Stimulated activated naive B cell treated with anti-CD40 and anti-IgM and Interleukin-4, amounts not matched to agents 10 μg/mL and 1 μg/mL and 100 μg/mL, for 72 hours (primary cell): ENCODE measurements at regions not wholly inside any gene's neighbourhood (a gene's known extent, or its start where the extent isn't known, plus 50 kb on each side); places are given as distances from the start of the nearest gene placed in this dataset.
A peak's percentile ranks its signal among the peaks of the same experiment; 100 is the strongest.
"Not testable (repeated sequence)": the region's sequence is repeated elsewhere in the genome, so short reads cannot be mapped to it uniquely, and the experiment has no call there.

Experiments
- ATAC-seq, 2 donors: fragments of 150-1000 bp; cut with Tn5 transposase; replicated peaks; 2 replicates each; pipeline ENCODE4 v1.10.0; 2021; ENCODE audit warnings: moderate library complexity in 1 of 2
- DNase-seq: peaks from one replicate; pipeline ENCODE4 v3.0.0; 2021
- H3K27ac Mint-ChIP-seq: one replicate; pipeline ENCODE4 v1.8.0; 2022; ENCODE audit warnings: mild to moderate bottlenecking, mixed read lengths
- H3K27me3 Mint-ChIP-seq, 2 donors: one replicate each; pipeline ENCODE4 v1.8.0; 2022; ENCODE audit warnings: mixed read lengths in 2 of 2
- H3K36me3 Mint-ChIP-seq, 2 donors: one replicate each; pipeline ENCODE4 v1.8.0; 2022; ENCODE audit warnings: mixed read lengths in 2 of 2, mild to moderate bottlenecking in 1 of 2
- H3K4me1 Mint-ChIP-seq, 2 donors: one replicate each; pipeline ENCODE4 v1.8.0; 2022; ENCODE audit warnings: mixed read lengths in 2 of 2, mild to moderate bottlenecking in 1 of 2
- H3K4me3 Mint-ChIP-seq, 2 donors: one replicate each; pipeline ENCODE4 v1.8.0; 2022; ENCODE audit warnings: mild to moderate bottlenecking in 2 of 2, mixed read lengths in 2 of 2, moderate library complexity in 1 of 2
- H3K9me3 Mint-ChIP-seq, 2 donors: one replicate each; pipeline ENCODE4 v1.8.0; 2022; ENCODE audit warnings: mixed read lengths in 2 of 2, mild to moderate bottlenecking in 1 of 2

DNA sequence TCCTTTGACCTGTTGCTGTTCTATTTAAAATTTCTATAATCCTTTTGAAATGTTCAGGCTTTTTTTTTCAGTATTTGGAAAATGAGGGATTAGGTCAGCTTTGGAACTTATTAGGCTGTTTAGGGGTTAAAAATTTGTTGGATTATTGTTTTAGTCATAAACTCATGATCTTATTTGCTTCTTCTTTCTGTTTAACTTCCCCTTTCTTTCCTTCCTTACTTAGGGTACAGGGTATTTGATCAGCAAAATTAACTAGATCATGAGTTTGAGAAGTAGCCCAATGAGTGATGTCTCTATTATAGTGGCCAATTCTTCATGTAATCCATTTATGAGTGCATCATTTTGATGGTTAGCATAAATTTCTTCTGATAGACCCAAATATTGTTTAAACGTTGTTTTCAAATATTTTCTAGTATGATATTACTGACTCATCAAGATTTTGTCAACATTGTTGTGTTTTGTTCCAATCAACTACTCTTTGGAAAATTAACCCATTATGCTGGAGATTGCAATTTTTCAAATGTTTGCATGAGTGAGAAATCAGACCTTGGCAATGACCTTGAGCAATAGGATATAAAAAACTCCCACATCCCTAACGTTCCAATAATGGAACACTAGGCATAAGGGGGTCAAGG is 94.4 kb downstream of the OTOR start:
- peaks cover 0 to 7% of the 10 kb centered on the region in 2 donors for H3K27me3 Mint-ChIP-seq
- no peak overlapping the region for H3K4me3 Mint-ChIP-seq
- DNase-seq (no peak), ATAC-seq (no peak)
- H3K9me3 Mint-ChIP-seq: peaks cover 1 to 5% of the 10 kb centered on the region in 2 donors
- no peaks in the 10 kb centered on the region for H3K36me3 Mint-ChIP-seq
- H3K4me1 Mint-ChIP-seq: no peaks in the 10 kb centered on the region
- H3K27ac Mint-ChIP-seq: no peak overlapping the region

DNA sequence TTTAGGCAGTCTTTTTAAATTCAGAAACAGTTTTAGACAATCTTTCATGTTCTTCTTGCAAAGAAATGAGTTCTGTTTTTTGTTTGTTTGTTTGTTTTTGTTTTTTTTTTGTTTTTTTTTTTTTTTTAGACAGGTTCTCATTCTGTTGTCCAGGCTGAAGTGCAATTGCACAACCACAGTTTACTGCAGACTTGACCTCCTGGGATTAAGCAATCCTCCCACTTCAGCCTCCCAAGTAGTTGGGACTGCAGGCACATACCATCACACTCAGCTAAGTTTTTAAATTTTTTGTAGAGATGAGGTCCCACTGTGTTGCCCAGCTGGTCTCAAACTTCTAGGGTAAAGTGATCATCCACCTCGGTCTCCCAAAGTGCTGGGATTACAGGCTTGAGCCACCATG is 96.2 kb downstream of the OTOR start:
- Mint-ChIP-seq H3K27me3 (peaks cover 0 to 7% of the 10 kb centered on the region in 2 donors), H3K4me1 (no peaks in the 10 kb centered on the region), H3K36me3 (no peaks in the 10 kb centered on the region), H3K27ac (no peak overlapping the region), H3K4me3 (no peak overlapping the region), H3K9me3 (peaks cover 1 to 5% of the 10 kb centered on the region in 2 donors)
- no peak for DNase-seq
- no peak for ATAC-seq

DNA sequence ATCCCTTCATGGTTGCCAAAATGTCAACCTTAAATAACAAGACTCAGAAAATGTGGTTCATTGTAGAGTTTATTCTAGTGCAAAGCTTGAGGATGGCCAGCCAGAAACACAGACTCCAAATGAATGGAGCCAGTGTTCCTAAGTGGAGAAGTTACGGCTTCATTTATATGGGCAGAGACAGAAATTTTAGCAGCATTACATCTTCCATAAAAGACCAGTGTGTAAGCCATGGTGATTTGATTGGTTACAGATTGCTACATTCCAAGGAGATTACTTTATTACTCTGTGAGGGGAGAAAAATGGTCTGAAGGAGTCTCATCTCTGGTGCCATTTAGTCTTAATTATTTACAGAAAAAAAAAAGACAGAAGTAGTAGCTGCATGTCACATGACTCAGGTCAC is 97.8 kb downstream of the OTOR start:
- Mint-ChIP-seq H3K9me3 (peaks cover 1 to 5% of the 10 kb centered on the region in 2 donors), H3K36me3 (no peaks in the 10 kb centered on the region), H3K27ac (no peak overlapping the region), H3K27me3 (peaks cover 0 to 7% of the 10 kb centered on the region in 2 donors), H3K4me3 (no peak overlapping the region), H3K4me1 (no peaks in the 10 kb centered on the region)
- ATAC-seq (no peak), DNase-seq (no peak)

DNA sequence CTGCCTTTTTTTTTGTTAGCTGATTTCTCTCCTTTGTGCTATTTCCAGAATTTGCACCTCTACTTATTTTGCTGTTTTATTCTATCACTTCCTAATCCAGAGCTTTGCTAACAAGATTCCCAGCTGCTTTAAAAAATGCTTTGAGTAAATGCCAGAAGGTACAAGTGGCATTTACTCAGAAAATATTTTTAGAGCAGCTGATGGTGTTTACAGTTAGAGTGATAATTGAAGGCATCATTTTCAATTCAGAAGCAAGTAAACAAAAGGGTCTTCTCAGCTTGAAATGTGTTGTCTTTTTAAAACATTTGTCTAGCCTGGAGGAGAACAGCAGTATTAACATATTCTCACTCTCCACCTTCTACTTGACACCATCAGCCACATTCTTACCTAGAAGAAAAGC is 99.9 kb downstream of the OTOR start:
- Mint-ChIP-seq H3K36me3 (no peaks in the 10 kb centered on the region), H3K27me3 (peaks cover 4 to 13% of the 10 kb centered on the region in 2 donors), H3K9me3 (peaks cover 5 to 7% of the 10 kb centered on the region in 2 donors), H3K4me3 (no peak overlapping the region), H3K27ac (no peak overlapping the region), H3K4me1 (no peaks in the 10 kb centered on the region)
- ATAC-seq (no peak), DNase-seq (no peak)

DNA sequence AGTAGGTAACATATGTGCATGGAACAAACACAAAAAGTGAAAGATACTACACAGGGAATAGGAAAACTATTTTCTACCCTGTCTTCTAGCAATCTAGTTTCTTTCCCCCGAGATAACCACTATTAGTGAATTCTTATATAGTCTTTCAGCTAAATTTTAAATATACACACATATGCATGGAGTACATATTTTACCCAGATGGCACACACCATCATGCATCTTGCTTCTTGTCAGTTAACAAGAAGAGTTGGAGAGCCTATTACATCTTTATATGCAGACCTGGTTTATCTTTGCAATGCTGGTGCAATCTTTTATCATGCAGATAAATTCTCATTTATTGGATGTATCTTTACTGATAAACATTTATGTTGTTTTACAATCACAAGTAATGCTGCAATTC is 100.4 kb downstream of the OTOR start:
- DNase-seq (no peak), ATAC-seq (no peak)
- H3K9me3 Mint-ChIP-seq: peaks cover 5 to 8% of the 10 kb centered on the region in 2 donors
- H3K36me3 Mint-ChIP-seq: no peaks in the 10 kb centered on the region
- H3K4me3 Mint-ChIP-seq: no peak overlapping the region
- H3K27me3 Mint-ChIP-seq: peaks cover 4 to 13% of the 10 kb centered on the region in 2 donors
- no peak overlapping the region for H3K27ac Mint-ChIP-seq
- H3K4me1 Mint-ChIP-seq: no peaks in the 10 kb centered on the region

DNA sequence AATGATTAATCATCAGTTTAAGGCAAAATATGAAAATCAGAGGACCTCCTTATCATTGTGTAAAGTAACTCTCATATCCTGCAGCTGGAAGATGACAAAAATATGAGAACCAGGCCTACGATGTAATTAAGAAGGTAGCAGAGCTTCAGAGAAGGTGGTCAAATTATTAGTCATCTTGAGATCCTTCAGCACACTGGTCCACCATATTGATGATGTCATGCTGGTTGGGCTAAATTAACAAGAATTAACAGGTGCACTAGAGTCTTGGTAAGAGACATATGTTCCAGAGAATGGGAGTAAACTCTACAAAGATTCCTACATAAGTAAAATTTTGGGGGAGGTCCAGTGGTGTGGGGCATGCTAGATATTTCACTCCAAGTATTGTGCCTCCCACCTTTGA is 112.8 kb downstream of the OTOR start:
- DNase-seq (no peak), ATAC-seq (no peak)
- no peak overlapping the region for H3K27ac Mint-ChIP-seq
- peaks cover 0 to 6% of the 10 kb centered on the region in 2 donors for H3K27me3 Mint-ChIP-seq
- H3K4me3 Mint-ChIP-seq: no peak overlapping the region
- peaks cover 0 to 3% of the 10 kb centered on the region in 2 donors for H3K9me3 Mint-ChIP-seq
- no peaks in the 10 kb centered on the region for H3K4me1 Mint-ChIP-seq
- no peaks in the 10 kb centered on the region for H3K36me3 Mint-ChIP-seq

DNA sequence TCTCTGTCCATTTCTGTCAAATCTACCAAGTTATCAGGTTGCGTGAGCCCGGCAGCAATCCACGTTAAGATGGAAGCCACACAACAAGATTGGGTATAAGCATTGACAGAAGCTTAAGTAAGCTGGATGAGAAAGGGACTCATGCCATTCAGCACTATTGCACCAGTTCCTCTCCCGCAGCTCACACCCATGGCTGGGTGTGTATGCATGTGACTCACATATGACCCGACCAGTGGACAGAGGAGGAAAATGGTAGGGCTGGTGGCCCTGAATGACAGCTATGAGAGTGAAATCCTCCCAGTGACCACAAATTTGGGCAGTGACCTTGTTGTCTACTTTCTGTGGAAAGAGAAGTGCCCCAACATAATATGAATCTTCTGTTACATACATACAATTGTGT is 113.5 kb downstream of the OTOR start:
- Mint-ChIP-seq H3K27ac (no peak overlapping the region), H3K36me3 (no peaks in the 10 kb centered on the region), H3K9me3 (peaks cover 0 to 3% of the 10 kb centered on the region in 2 donors), H3K27me3 (peaks cover 0 to 6% of the 10 kb centered on the region in 2 donors), H3K4me1 (no peaks in the 10 kb centered on the region), H3K4me3 (no peak overlapping the region)
- DNase-seq: no peak
- ATAC-seq: no peak

DNA sequence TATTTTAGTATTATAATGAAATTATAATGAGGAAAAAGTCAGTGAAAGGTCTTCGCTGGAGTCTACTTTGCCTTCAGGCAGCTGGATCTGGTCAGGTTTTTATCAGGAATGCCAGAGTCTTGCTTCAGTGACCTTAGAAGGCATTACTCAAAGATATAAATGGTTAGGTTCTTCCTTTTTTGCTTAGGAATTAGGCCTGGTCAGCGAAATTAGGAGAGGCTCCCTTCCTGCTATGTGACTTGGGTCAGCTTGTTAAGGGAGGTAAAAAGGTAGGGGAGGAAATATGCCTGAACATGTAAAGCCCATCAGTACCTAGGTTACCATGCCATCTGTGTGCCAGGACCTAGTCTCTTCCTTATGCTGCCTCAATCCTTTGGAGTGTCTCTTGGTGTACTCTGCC is 115.1 kb downstream of the OTOR start:
- DNase-seq (no peak), ATAC-seq (no peak)
- H3K9me3 Mint-ChIP-seq: peaks cover 4% of the 10 kb centered on the region in 2 donors
- no peak overlapping the region for H3K4me3 Mint-ChIP-seq
- H3K4me1 Mint-ChIP-seq: no peaks in the 10 kb centered on the region
- no peaks in the 10 kb centered on the region for H3K27me3 Mint-ChIP-seq
- H3K27ac Mint-ChIP-seq: no peak overlapping the region
- H3K36me3 Mint-ChIP-seq: no peaks in the 10 kb centered on the region

DNA sequence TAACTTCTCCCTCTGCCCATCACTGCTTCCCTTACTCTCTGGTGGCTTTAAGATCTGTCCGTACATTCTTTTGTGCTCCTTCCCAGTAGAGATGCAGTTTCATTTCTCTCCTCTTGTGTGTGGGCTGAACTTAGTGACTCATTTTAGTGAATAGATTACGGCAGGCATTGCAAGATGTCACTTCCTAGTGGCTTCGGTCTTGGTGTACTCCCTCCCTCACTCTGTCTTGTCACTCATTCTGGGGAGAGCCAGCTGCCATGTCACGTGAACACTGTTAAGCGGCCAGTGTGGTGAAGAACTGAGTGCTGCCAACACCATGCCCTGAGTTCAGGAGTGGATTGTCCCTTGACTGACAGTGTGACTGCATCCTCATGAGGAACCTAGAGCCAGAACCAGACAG is 115.9 kb downstream of the OTOR start:
- Mint-ChIP-seq H3K4me3 (no peak overlapping the region), H3K9me3 (peaks cover 4% of the 10 kb centered on the region in 2 donors), H3K27ac (no peak overlapping the region), H3K36me3 (no peaks in the 10 kb centered on the region), H3K27me3 (no peaks in the 10 kb centered on the region), H3K4me1 (no peaks in the 10 kb centered on the region)
- DNase-seq (no peak), ATAC-seq (peak in 1 of 2 donors; percentile 16)

DNA sequence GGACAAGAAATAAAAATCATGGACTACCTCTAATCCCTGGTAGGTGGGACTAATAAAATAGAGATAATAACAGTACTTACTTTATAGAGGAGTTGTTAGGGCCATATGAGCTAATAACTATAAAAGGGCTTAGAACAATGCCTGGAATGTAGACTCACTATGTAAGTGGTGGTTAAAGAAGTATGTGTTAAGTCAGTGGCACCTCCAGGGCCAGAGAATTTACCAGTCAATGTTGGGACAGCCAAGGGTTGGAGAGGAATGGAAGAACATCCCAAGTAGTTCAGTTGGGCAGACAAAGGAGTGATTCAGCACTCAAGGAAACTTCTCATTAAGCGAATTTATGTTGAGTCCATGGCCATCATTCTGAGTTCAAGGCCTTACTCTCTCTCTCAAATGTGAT is 116.8 kb downstream of the OTOR start:
- H3K27ac Mint-ChIP-seq: no peak overlapping the region
- no peaks in the 10 kb centered on the region for H3K36me3 Mint-ChIP-seq
- no peak for DNase-seq
- H3K27me3 Mint-ChIP-seq: no peaks in the 10 kb centered on the region
- H3K4me3 Mint-ChIP-seq: no peak overlapping the region
- no peaks in the 10 kb centered on the region for H3K4me1 Mint-ChIP-seq
- H3K9me3 Mint-ChIP-seq: peaks cover 4 to 8% of the 10 kb centered on the region in 2 donors
- no peak for ATAC-seq

DNA sequence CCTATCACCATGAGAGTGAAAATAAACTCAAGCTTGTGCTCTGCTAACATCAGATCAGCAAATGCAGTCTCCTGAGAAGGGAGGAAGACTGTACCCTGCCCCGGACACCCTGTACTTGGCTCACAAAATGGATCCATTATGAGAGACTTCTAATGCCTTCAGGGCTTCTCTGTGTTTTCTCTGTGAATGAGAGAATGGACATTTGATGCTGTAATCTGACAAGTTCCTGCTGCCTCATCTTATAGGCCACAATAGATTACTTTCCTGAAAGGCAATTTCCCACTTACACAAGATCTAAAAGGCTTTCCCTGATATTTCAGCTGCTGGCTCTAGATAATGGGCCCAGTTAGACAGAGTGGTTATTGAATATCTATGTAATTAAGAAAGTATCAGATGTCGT is 117.2 kb downstream of the OTOR start:
- no peaks in the 10 kb centered on the region for H3K27me3 Mint-ChIP-seq
- H3K4me1 Mint-ChIP-seq: no peaks in the 10 kb centered on the region

DNA sequence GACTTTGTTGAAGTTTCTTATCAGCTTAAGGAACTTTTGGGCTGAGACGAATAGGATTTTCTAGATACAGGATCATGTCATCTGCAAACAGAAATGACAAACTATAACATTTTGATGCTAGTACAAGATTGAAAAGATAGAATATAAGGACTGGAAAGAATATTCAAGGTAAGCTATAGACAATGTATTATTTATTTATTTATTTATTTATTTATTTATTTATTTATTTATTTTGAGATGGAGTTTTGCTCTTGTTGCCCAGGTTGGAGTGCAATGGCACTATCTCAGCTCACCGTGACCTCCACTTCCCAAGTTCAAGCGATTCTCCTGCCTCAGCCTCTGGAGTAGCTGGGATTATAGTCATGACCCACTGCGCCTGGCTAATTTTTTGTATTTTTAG is 125.0 kb downstream of the OTOR start:
- H3K9me3 Mint-ChIP-seq, H3K36me3 Mint-ChIP-seq, H3K27me3 Mint-ChIP-seq, H3K27ac Mint-ChIP-seq, H3K4me3 Mint-ChIP-seq, ATAC-seq, DNase-seq, H3K4me1 Mint-ChIP-seq: not testable (repeated sequence)

More for the DNA sequence above, 117.2 kb downstream of the OTOR start:
- no peak overlapping the region for H3K4me3 Mint-ChIP-seq
- peaks cover 4 to 8% of the 10 kb centered on the region in 2 donors for H3K9me3 Mint-ChIP-seq
- no peak overlapping the region for H3K27ac Mint-ChIP-seq
- no peaks in the 10 kb centered on the region for H3K36me3 Mint-ChIP-seq
- ATAC-seq: no peak
- no peak for DNase-seq

DNA sequence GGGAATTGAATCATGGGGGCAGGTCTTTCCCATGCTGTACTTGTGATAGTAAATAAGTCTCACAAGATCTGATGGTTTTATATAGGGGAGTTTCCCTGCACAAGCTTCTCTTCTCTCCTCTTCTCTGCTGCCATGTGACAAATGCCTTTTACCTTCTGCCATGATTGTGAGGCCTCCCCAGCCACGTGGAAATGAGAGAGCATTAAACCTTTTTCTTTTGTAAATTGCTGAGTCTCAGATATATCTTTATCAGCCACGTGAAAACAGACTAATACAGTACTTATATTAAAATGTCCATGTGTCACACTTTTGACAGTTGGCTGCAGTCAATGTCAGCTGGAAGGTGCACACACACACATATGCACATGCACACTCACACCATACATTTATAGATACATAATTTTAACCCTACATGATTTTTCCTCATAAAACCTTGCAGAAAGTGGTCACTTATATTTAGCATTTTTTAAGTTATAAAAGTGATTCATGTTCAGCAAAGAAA is 128.9 kb downstream of the OTOR start:
- Mint-ChIP-seq H3K36me3 (no peaks in the 10 kb centered on the region), H3K27me3 (peaks cover 0 to 8% of the 10 kb centered on the region in 2 donors), H3K4me3 (no peak overlapping the region), H3K27ac (no peak overlapping the region), H3K4me1 (no peaks in the 10 kb centered on the region), H3K9me3 (peaks cover 0 to 1% of the 10 kb centered on the region in 2 donors)
- ATAC-seq (no peak), DNase-seq (no peak)

DNA sequence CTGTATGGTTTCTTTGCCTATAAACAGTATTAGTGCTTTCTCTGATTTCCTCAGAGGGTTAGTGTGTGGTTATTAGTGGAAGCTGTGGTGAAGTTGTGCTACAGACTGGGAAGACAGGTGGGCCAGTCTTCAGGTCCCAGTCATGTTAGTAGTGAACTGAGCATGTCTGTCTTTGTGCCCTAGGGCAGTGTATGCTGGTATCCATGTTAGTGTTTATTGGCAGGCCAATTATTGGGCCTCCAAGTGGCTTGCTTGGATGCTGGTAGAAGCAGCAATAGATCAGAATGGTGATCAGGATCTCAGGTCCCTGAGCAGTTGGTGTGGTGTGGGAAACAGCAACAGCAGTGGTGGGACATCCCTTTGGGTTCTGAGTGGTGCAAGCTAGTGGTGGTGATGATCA is 137.6 kb downstream of the OTOR start:
- Mint-ChIP-seq H3K4me3 (no peak overlapping the region), H3K9me3 (no peaks in the 10 kb centered on the region), H3K27ac (no peak overlapping the region), H3K27me3 (peaks cover 0 to 7% of the 10 kb centered on the region in 2 donors), H3K4me1 (no peaks in the 10 kb centered on the region), H3K36me3 (no peaks in the 10 kb centered on the region)
- DNase-seq: no peak
- no peak for ATAC-seq

DNA sequence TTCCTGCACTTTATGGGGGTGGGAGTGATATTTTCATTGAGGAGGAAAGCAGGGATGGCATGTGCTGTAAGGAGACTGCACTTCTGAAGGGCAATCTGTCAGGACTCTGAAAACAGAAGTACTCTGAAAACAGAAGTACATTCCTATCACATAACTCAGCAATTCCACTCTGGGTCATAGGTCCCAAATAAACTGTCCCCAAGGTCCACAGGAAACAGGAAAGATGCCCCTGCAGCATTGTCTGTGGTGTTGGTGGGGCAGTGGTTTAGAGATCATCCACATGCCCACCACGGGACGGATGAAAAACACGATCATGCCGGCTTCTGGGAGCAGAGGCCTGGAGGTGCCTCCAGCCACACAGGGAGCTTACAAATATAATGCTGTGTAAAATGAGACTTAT is 150.3 kb downstream of the OTOR start:
- DNase-seq (no peak), ATAC-seq (no peak)
- Mint-ChIP-seq H3K9me3 (peaks cover 0 to 2% of the 10 kb centered on the region in 2 donors), H3K27me3 (no peaks in the 10 kb centered on the region), H3K36me3 (no peaks in the 10 kb centered on the region), H3K4me3 (no peak overlapping the region), H3K27ac (no peak overlapping the region), H3K4me1 (no peaks in the 10 kb centered on the region)
